SU-DHL-6 (cell line): ENCODE measurements at regions not wholly inside any gene's neighbourhood (a gene's known extent, or its start where the extent isn't known, plus 50 kb on each side); places are given as distances from the start of the nearest gene placed in this dataset.

Experiments
- H2AFZ ChIP-seq: fragments of 200-600 bp; sonication (generic); 2 replicates; pipeline ENCODE4 v1.6.1; 2014; ENCODE audit warnings: low read depth, mild to moderate bottlenecking, moderate library complexity, mixed read lengths, antibody characterized with exemption, low read length; ENCODE audit not compliant: severe bottlenecking
- H3F3A ChIP-seq: fragments of 200-600 bp; shearing (Covaris generic); 2 replicates; pipeline ENCODE4 v1.6.0; 2016; ENCODE audit warnings: antibody characterized with exemption, mild to moderate bottlenecking; ENCODE audit not compliant: insufficient read depth
- H3K27ac ChIP-seq: fragments of 200-600 bp; sonication (generic); 2 replicates; pipeline ENCODE4 v1.5.1; 2016; ENCODE audit warnings: low read depth, mild to moderate bottlenecking, low read length, moderate library complexity, mixed read lengths
- H3K27me3 ChIP-seq: fragments of 200-600 bp; sonication (generic), shearing (Covaris generic); 2 replicates; pipeline ENCODE4 v1.6.0; 2014; ENCODE audit warnings: mild to moderate bottlenecking, low read length
- H3K36me3 ChIP-seq: fragments of 200-600 bp; sonication (generic); 2 replicates; pipeline ENCODE4 v1.6.1; 2014; ENCODE audit warnings: mild to moderate bottlenecking, low read length, mixed read lengths
- H3K4me2 ChIP-seq: fragments of 300-600, 200-600 bp; shearing (Covaris generic), sonication (generic); 2 replicates; pipeline ENCODE4 v1.6.0; 2014; ENCODE audit warnings: low read length, low read depth, mild to moderate bottlenecking; ENCODE audit not compliant: poor library complexity, severe bottlenecking
- H3K4me3 ChIP-seq: fragments of 200-600 bp; sonication (generic); 2 replicates; pipeline ENCODE4 v1.5.1; 2014; ENCODE audit warnings: antibody characterized with exemption, low read length, mild to moderate bottlenecking, mixed read lengths; ENCODE audit not compliant: insufficient read depth, poor library complexity, severe bottlenecking
- H3K79me2 ChIP-seq: fragments of 200-600 bp; sonication (generic); 2 replicates; pipeline ENCODE4 v1.6.1; 2014; ENCODE audit warnings: mild to moderate bottlenecking, low read length, moderate library complexity; ENCODE audit not compliant: insufficient read depth
- H3K9ac ChIP-seq: fragments of 200-600 bp; sonication (generic); 2 replicates; pipeline ENCODE4 v1.7.0; 2014; ENCODE audit warnings: mild to moderate bottlenecking, low read length
- H3K9me2 ChIP-seq: fragments of 200-600 bp; sonication (generic); replicated peaks from 2 replicates; pipeline ENCODE4 v1.6.1; 2014; ENCODE audit warnings: low read length; ENCODE audit not compliant: insufficient read depth
- H3K9me3 ChIP-seq: fragments of 200-600 bp; sonication (generic); 2 replicates; pipeline ENCODE4 v1.6.1; 2014; ENCODE audit warnings: low read length, mixed read lengths; ENCODE audit not compliant: insufficient read depth
- H4K20me1 ChIP-seq: fragments of 200-600 bp; sonication (generic); 2 replicates; pipeline ENCODE4 v1.6.1; 2014; ENCODE audit warnings: low read depth, mild to moderate bottlenecking, antibody characterized with exemption, low read length, moderate library complexity, mixed read lengths
- EZH2phosphoT487 ChIP-seq: fragments of 200-600 bp; sonication (generic), shearing (Covaris generic); conservative IDR thresholded peaks from 2 replicates; pipeline ENCODE4 v1.6.1; 2018; ENCODE audit warnings: mild to moderate bottlenecking, antibody characterized with exemption, low read length, moderate library complexity, mixed read lengths
- TF ChIP-seq, protein P1 (sequence below): fragments of 200-600 bp; sonication (generic); IDR thresholded peaks from one replicate; pipeline ENCODE4 v1.5.1; 2017; ENCODE audit warnings: antibody characterized with exemption, mild to moderate bottlenecking, low read length, moderate library complexity; ENCODE audit not compliant: insufficient read depth, poor library complexity, severe bottlenecking

DNA sequence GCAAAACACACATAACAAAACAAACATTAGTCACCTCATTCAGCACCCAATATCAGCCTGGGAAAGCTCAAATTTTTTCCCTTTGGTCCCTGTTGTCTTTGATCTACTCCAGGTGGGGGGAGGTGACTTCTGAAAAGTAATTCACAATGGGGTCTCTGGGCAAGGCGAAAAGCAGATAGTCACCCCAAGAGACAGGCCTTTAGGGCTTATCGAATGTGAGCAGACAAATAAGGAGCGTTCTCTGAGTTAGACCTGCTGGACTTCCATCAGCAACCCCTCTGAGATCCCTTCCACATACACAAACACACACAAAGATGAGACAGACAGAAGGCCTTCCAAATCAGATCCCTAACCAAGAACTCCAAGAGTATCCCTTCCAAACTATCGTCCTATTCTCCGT, 171.0 kb upstream of the SMAD3 start:
- H4K20me1 ChIP-seq = no peaks in the 10 kb centered on the region
- H3K27me3 ChIP-seq = no peaks in the 10 kb centered on the region
- H3K27ac ChIP-seq = no peak overlapping the region
- no peaks in the 10 kb centered on the region for H3K79me2 ChIP-seq
- H3K9me2 ChIP-seq = no peaks in the 10 kb centered on the region
- H3K9me3 ChIP-seq = peaks cover 2% of the 10 kb centered on the region; the same call in 1 of the 2 replicates
- H3F3A ChIP-seq = no peaks in the 10 kb centered on the region
- no peak overlapping the region for H2AFZ ChIP-seq
- H3K4me3 ChIP-seq = no peak overlapping the region
- no peaks in the 10 kb centered on the region for H3K36me3 ChIP-seq
- TF ChIP-seq EZH2phosphoT487 = no peak
- TF ChIP-seq, protein P1, sequence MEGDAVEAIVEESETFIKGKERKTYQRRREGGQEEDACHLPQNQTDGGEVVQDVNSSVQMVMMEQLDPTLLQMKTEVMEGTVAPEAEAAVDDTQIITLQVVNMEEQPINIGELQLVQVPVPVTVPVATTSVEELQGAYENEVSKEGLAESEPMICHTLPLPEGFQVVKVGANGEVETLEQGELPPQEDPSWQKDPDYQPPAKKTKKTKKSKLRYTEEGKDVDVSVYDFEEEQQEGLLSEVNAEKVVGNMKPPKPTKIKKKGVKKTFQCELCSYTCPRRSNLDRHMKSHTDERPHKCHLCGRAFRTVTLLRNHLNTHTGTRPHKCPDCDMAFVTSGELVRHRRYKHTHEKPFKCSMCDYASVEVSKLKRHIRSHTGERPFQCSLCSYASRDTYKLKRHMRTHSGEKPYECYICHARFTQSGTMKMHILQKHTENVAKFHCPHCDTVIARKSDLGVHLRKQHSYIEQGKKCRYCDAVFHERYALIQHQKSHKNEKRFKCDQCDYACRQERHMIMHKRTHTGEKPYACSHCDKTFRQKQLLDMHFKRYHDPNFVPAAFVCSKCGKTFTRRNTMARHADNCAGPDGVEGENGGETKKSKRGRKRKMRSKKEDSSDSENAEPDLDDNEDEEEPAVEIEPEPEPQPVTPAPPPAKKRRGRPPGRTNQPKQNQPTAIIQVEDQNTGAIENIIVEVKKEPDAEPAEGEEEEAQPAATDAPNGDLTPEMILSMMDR = no peak
- H3K9ac ChIP-seq = no peak overlapping the region
- no peak overlapping the region for H3K4me2 ChIP-seq

DNA sequence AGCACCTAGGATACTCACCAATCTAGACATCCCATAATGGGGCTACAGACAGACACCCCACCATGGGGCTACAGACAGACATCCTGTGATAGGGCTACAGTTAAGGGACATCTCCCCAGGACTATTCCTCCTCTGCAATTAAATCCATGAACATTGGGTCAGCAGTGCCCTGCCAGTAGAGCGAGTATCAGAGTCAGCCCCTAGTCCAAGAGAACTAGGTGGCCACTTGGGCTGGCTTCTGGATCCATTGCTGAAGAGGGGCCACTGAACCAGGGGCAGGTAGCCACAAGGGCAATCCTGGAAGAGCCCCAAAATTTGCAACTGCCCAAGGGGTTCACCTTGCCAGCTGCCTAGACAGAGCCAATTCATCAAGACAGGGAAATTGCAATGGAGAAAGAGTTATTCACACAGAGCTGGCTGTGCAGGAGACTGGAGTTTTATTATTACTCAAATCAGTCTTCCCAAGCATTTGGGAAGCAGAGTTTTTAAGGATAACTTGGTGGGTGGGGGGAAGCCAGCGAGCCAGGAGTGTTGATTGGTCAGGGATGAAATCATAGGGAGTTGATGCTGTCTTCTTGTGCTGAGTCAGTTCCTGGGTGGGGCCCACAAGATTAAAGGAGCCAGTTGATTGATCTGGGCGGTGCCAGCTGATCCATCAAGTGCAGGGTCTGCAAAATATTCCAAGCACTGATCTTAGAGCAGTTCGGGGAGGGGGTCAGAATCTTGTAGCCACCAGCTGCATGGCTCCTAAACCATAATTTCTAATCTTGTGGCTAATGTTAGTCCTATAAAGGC, 170.2 kb upstream of the SMAD3 start:
- H3F3A ChIP-seq = no peaks in the 10 kb centered on the region
- no peak overlapping the region for H3K9ac ChIP-seq
- H3K4me2 ChIP-seq = no peak overlapping the region
- no peaks in the 10 kb centered on the region for H3K9me3 ChIP-seq
- H3K27ac ChIP-seq = no peak overlapping the region
- H4K20me1 ChIP-seq = no peaks in the 10 kb centered on the region
- H3K27me3 ChIP-seq = no peaks in the 10 kb centered on the region
- no peak overlapping the region for H3K4me3 ChIP-seq
- H3K79me2 ChIP-seq = no peaks in the 10 kb centered on the region
- TF ChIP-seq EZH2phosphoT487 = no peak
- TF ChIP-seq, protein P1 = no peak
- no peak overlapping the region for H2AFZ ChIP-seq
- no peaks in the 10 kb centered on the region for H3K36me3 ChIP-seq
- H3K9me2 ChIP-seq = no peaks in the 10 kb centered on the region

DNA sequence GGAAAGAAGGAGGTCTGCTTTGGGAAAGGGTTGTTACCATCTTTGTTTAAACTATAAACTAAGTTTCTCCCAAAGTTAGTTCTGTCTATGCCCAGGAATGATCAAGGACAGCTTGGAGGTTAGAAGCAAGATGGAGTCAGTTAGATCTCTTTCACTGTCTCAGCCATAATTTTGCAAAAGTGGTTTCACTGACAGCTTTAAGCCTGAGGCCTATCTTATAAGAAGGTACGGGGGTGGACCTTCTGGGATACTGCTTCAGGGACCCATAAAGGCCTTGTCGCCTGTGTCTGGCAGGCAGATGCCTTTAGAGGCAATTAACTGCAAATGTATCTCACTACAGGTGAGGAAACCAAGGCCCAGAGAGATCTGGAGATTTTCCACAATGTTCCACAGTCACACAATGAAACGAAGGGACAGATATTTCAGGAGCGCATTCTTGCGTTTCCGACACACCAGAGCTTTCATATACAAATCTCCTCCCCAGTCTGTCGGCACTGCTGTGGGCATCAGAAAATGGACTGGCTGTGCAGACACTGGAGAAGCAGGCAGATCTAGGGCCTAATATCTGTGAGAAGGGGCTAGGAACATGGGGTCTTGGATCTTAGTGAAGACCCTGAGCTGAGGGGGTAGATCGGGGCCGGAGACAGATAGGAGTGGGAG, 169.5 kb upstream of the SMAD3 start:
- no peak overlapping the region for H3K4me3 ChIP-seq

More for the DNA sequence above, 169.5 kb upstream of the SMAD3 start:
- Histone ChIP-seq H3K9ac (no peak overlapping the region), H3K9me2 (no peaks in the 10 kb centered on the region), H3K4me2 (no peak overlapping the region), H3K9me3 (no peaks in the 10 kb centered on the region), H2AFZ (no peak overlapping the region), H3K36me3 (no peaks in the 10 kb centered on the region), H3K27ac (no peak overlapping the region), H4K20me1 (no peaks in the 10 kb centered on the region), H3F3A (no peaks in the 10 kb centered on the region), H3K79me2 (no peaks in the 10 kb centered on the region), H3K27me3 (no peaks in the 10 kb centered on the region)
- TF ChIP-seq, protein P1 = no peak
- TF ChIP-seq EZH2phosphoT487 = no peak
